Uterus (tissue), 3 donors: ENCODE measurements at regions not wholly inside any gene's neighbourhood (a gene's known extent, or its start where the extent isn't known, plus 50 kb on each side); places are given as distances from the start of the nearest gene placed in this dataset.
"Not testable (repeated sequence)": the region's sequence is repeated elsewhere in the genome, so short reads cannot be mapped to it uniquely, and the experiment has no call there.

Source experiments
- DNase-seq, 2 donors: peaks; one replicate each; pipeline ENCODE4 v3.0.0-alpha.2; 2019 to 2020
- H3K27ac ChIP-seq, 2 donors: fragments of 200-600 bp; sonication (generic); 1 replicate in 1 of 2; 2 replicates in 1 of 2; pipeline ENCODE4 v1.5.1; 2016 to 2018
- H3K27me3 ChIP-seq, 2 donors: fragments of 200-600 bp; sonication (generic); one replicate each; pipeline ENCODE4 v1.5.1; 2018 to 2019; ENCODE audit warnings: control low read depth in 1 of 2
- H3K36me3 ChIP-seq, 2 donors: fragments of 200-600 bp; sonication (generic); one replicate each; pipeline ENCODE4 v1.5.1; 2019; ENCODE audit warnings: control low read depth in 1 of 2
- H3K4me1 ChIP-seq, 2 donors: fragments of 200-600 bp; sonication (generic); one replicate each; pipeline ENCODE4 v1.5.1; 2018 to 2019; ENCODE audit warnings: control low read depth in 1 of 2
- H3K4me3 ChIP-seq, 2 donors: fragments of 200-600 bp; sonication (generic); 1 replicate in 1 of 2; 2 replicates in 1 of 2; pipeline ENCODE4 v1.5.1; 2018 to 2019; ENCODE audit warnings: mild to moderate bottlenecking in 1 of 2
- H3K9me3 ChIP-seq, 2 donors: fragments of 200-600 bp; sonication (generic); one replicate each; pipeline ENCODE4 v1.5.1; 2019; ENCODE audit warnings: control low read depth in 1 of 2
- CTCF ChIP-seq, 4 experiments: fragments of 200-600 bp in 2 of 4; fragments of 450-650 bp in 2 of 4; sonication (generic) in 2 of 4; IDR thresholded peaks; one replicate each; pipeline ENCODE4 v1.5.1; 2016 to 2019; ENCODE audit warnings: antibody characterized with exemption in 4 of 4, mild to moderate bottlenecking in 2 of 4, moderate library complexity in 1 of 4
- POLR2A ChIP-seq, 2 donors: fragments of 450-650 bp; IDR thresholded peaks; one replicate each; pipeline ENCODE4 v1.6.1; 2016; ENCODE audit warnings: antibody characterized with exemption in 2 of 2, mild to moderate bottlenecking in 1 of 2, moderate library complexity in 1 of 2
- intact Hi-C: fragments of 100-400 bp; cut with DNase I; formaldehyde crosslinking; loops from one replicate; pipeline ENCODE4 v1.15.1; 2023; ENCODE audit warnings: low total_unique reads
- donor health status: DM: yes; HTN: yes; CAD: no.

- DNase-seq, result no peak
- Histone ChIP-seq H3K27ac (no peak overlapping the region), H3K4me1 (no peaks in the 10 kb centered on the region), H3K9me3 (no peaks in the 10 kb centered on the region), H3K36me3 (no peaks in the 10 kb centered on the region), H3K4me3 (no peak overlapping the region), H3K27me3 (no peaks in the 10 kb centered on the region)
- TF ChIP-seq POLR2A (IDR thresholded peaks at IDR 0.05) (no peak), CTCF (IDR thresholded peaks at IDR 0.05) (no peak)
- intact Hi-C loops, result no loop called here
Observed at GRCh38 chr11:57057561-57057960, 68.8 kb downstream of the OR5AK2 start.

GRCh38 chr11:57062957-57063356 lies 74.2 kb downstream of the OR5AK2 start:
- H3K4me1 ChIP-seq, DNase-seq, H3K4me3 ChIP-seq, H3K27me3 ChIP-seq, H3K9me3 ChIP-seq, H3K27ac ChIP-seq, intact Hi-C loops, H3K36me3 ChIP-seq: not testable (repeated sequence)

GRCh38 chr11:57069942-57070341 lies 81.2 kb downstream of the OR5AK2 start:
- no peak for TF ChIP-seq POLR2A (IDR thresholded peaks at IDR 0.05)
- no peak for TF ChIP-seq CTCF (IDR thresholded peaks at IDR 0.05)

GRCh38 chr11:57071829-57072228 lies 83.1 kb downstream of the OR5AK2 start:
- H3K4me3 ChIP-seq, result no peak overlapping the region
- H3K4me1 ChIP-seq, result no peaks in the 10 kb centered on the region
- H3K27me3 ChIP-seq, result no peaks in the 10 kb centered on the region
- H3K27ac ChIP-seq, result no peak overlapping the region
- DNase-seq, result no peak
- intact Hi-C loops, result no loop called here
- no peaks in the 10 kb centered on the region for H3K36me3 ChIP-seq
- H3K9me3 ChIP-seq, result no peaks in the 10 kb centered on the region
- TF ChIP-seq POLR2A (IDR thresholded peaks at IDR 0.05), result no peak
- TF ChIP-seq CTCF (IDR thresholded peaks at IDR 0.05), result no peak

More at GRCh38 chr11:57069942-57070341, 81.2 kb downstream of the OR5AK2 start:
- Histone ChIP-seq H3K9me3 (no peaks in the 10 kb centered on the region), H3K27me3 (no peaks in the 10 kb centered on the region), H3K4me3 (no peak overlapping the region), H3K4me1 (no peaks in the 10 kb centered on the region), H3K36me3 (no peaks in the 10 kb centered on the region), H3K27ac (no peak overlapping the region)
- intact Hi-C loops, result no loop called here
- no peak for DNase-seq

- Histone ChIP-seq H3K27ac (peak overlapping the region in 1 of 2 donors; percentile 10), H3K27me3 (no peaks in the 10 kb centered on the region), H3K4me3 (no peak overlapping the region), H3K9me3 (no peaks in the 10 kb centered on the region), H3K4me1 (no peaks in the 10 kb centered on the region), H3K36me3 (no peaks in the 10 kb centered on the region)
- intact Hi-C loops, result no loop called here
- no peak for DNase-seq
- TF ChIP-seq CTCF (IDR thresholded peaks at IDR 0.05) (no peak), POLR2A (IDR thresholded peaks at IDR 0.05) (no peak)
Observed at GRCh38 chr11:57072640-57073039, 83.9 kb downstream of the OR5AK2 start.

- DNase-seq, result no peak
- Histone ChIP-seq H3K36me3 (no peaks in the 10 kb centered on the region), H3K27ac (peak overlapping the region in 1 of 2 donors; percentile 10), H3K27me3 (no peaks in the 10 kb centered on the region), H3K4me3 (no peak overlapping the region), H3K9me3 (no peaks in the 10 kb centered on the region), H3K4me1 (no peaks in the 10 kb centered on the region)
- intact Hi-C loops, result no loop called here
- TF ChIP-seq CTCF (IDR thresholded peaks at IDR 0.05), result no peak
- no peak for TF ChIP-seq POLR2A (IDR thresholded peaks at IDR 0.05)
Observed at GRCh38 chr11:57073128-57073527, 84.4 kb downstream of the OR5AK2 start.
